Midbrain (tissue), 1 donor: ENCODE measurements at regions not wholly inside any gene's neighbourhood (a gene's known extent, or its start where the extent isn't known, plus 50 kb on each side); places are given as distances from the start of the nearest gene placed in this dataset.
A peak's percentile ranks its signal among the peaks of the same experiment; 100 is the strongest.
"Not testable (repeated sequence)": the region's sequence is repeated elsewhere in the genome, so short reads cannot be mapped to it uniquely, and the experiment has no call there.

ENCODE experiments used
- DNase-seq: peaks from one replicate; lab custom pipeline; 2025; lab: John Stamatoyannopoulos, UW

DNA sequence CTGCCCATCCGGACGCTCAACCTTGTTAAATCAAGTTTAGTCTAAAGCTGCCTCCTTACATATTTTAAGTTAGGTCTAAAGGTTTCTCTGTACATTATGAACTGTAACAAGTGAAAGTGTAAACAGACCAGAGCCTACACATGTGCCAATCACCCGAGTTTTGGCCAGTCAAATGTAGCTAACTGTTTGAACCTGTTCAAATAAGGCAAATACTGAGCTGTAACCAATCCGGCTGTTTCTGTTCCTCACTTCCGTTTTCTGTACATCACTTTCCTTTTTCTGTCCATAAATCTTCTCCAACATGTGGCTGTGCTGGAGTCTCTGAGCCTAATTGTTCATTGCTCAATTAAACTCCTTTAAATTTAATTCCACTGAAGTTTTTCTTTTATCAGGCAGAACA, 113.3 kb upstream of the SHISA3 start:
- no peak for DNase-seq

DNA sequence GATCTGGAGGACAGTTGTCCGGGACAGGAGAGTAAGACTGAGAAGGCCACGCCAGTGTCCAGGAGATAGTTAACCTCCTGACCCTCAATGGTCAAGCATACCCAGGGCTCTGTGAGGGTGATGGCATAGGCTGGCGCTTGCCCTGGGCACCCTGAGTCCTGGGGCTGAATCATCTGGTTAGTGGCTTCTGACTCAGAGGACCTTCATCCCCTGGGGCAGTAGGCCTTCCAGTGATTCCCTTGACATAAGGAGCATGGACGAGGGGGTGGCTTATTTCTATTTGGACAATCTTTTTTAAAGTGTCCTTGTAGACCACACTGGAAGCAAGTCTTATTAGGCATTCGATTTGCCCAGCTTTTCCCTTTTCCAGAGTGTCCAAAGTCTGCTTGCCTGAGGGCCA, 108.4 kb upstream of the SHISA3 start:
- not testable (repeated sequence) for DNase-seq

DNA sequence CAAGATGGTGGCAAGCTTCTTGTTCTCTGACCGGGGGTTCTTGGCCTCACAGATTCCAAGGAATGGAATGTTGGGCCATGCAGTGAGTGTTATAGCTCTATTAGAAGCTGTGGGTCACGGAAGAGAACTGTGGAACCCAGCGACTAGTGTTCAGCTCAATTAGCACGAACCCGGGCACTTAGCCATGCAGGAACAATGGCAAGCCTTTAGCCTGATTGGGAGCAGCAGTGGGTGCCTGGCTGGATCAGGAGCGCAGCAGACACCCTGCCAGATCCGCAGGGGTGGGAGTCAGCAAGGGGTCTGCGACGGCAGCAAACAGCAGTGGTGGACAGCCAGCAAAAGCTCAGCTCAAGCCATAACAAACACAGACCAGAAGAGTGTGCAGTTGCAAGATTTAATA, 105.1 kb upstream of the SHISA3 start:
- DNase-seq, result peak; percentile 4

DNA sequence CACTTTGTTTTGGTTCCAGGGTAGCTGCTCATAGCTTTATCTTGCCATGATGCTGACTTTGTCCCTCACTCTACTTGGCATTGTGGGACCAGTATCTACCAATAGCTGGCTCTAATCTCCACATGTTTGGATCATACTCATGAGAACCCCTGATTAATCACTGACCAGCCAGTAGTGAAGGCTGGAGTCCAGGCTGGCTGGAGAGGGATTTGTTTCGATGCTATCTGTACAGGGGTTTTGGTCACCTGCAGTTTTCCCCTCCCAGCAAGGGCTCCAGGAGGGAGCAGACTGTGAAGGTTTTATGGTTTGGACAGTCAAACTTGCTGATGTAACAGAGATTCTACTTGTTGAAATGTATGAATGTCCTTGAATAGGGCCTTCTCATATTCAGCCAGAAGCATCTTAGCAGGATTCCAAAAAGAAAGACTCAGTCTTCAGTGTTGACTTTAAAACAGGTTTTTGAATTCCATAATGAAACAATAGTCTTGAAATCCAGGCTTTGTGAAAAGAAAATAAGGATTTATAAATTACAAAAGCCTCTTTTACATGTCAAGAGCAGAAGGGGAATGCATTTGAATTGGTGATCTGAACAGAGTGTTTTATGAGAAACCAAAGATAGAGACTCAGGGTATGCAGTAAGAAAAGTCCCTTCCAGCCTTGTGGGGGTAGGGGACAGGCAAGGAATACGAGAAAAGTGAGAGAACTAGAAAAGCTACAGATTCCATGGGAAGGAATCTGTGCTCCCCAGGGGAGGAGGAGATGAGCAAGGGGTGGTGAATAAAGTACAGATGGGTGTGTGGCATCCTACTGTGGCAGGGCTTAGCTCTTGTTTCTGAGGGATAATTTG, 103.1 kb upstream of the SHISA3 start:
- no peak for DNase-seq

DNA sequence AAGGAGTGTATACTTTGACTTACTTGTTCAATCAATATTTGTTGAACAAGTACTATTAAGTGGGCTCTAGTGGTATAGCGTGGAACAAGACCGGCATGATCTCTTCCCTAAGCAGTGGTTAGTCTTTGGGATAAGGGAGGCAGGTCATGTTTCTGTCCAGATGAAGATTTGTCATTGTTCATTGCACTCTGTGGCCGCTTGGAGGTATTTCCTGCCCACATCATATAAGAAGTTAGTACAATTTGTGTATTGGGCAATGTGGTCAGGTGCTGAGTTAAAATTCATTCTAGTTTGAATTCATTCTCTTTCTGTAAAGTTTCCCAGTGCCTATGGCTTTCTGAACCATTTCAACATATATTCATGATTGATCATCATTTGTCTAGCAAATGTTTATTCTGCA, 101.1 kb upstream of the SHISA3 start:
- no peak for DNase-seq

DNA sequence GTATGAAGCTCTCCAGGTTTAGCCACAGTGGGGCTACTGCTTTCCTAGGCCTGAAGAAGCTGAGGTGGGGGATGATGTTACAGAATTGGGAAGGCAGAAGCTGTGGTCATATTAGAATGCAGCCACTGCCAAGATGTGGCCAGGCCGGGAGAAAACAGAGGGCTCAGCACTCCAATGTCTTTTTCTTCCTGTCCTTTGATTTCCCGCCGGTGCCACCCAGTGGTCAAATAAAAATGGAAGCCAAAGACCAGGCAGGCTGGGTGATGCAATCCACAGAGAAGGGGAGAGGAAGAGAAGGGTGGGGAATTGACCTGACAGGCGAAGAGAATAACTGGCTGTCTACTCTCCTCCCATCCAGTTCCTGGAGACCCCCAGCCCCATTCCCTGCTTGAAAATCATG, 94.9 kb upstream of the SHISA3 start:
- peak; percentile 52 for DNase-seq

DNA sequence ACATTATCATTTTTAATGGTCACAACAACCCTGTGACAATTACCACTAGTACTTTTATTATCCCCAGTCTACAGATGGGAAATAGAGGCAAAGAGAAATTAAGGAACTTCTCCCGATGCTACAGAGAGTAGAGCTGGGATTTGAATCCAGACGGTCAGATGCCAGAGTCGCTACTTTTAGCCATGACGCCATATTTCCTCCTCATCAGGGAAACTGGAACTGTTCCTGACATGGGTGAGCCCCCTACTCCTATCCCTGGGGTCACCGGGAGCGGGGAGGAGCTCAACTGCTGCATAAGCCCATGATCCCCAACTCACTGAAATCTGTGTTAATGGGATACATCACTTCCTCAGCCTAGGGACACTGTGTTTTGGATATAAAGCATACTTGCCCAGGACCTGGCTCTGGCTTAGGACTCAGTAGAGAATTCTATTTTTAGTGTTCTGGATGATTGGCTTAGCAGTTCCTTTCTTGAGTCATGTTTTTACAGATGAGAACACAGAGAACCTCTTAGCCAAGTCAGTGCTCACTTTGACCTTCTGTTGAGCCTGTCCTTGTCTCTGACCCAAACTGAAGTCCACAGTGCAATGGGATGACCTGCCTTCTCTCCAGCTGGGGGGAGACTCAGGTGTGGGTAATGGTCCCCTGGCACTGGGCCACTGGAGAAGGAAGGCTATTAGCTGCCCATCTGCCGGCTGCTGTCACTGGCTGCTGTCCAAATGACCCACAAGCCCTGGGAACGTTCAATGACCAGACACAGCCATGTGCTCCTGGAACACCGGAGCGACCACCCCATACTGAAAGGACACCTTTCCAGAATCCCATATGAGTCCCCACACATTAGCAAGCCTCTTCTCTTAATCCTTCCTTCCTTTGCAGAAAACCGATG, 90.8 kb upstream of the SHISA3 start:
- DNase-seq, result no peak

DNA sequence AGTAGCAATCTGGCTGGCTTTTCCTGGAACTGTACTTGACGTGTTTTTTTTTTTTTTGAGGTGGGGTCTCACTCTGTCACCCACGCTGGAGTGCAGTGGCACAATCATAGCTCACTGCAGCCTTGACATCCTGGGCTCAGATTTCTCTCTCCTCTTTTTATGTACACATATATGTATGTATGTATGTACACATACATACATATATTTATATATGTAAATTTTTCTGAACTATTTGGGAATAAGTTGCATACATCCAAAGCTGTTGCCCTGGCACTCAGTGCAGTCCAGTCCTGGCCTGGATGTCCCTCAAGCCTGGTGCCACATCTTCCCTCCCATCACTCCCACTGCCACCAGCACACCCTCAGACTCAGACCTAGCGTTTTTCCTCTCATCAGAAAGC, 89.0 kb upstream of the SHISA3 start:
- DNase-seq, result no peak

DNA sequence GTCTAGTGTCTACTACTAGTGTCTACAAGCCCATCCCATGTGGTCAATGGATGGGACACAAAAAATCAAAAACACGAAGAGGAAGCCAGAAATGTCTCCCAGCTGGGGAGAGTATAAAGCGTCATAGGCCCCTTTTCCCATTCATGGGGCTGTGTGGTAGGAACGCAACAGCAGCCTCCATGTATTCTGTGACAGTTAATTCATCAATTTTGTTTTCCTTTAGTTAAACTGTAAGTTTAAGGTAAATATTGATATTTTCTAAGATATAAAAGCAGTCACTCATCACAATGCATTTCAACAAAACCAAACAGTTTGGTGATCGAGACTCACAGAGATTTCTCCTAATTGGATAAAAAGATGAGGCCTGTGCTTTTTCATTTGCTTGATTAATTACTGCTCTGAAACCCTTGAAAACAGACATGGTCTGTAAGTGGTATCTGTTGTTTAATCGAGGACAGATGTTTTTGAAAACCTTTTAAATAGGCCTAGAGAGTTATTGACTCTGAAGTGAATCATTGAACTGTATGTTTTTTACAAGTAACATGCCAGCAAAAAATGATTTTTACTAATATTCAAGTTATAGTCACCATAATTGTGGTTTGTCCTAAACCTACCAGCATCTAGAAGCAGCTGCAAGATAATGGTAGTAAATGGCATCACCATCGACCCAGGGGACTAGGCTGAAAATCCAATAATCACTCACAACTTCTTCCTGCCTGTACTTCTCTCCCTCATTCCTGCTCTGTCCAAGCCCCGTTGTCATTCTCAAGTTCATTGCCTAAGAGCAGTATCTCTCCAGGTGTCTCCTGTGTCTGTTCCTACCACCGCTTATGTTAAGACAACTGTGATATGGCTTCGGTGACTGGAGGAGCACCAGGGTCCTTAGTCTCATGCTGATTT, 87.7 kb upstream of the SHISA3 start:
- DNase-seq, result no peak

DNA sequence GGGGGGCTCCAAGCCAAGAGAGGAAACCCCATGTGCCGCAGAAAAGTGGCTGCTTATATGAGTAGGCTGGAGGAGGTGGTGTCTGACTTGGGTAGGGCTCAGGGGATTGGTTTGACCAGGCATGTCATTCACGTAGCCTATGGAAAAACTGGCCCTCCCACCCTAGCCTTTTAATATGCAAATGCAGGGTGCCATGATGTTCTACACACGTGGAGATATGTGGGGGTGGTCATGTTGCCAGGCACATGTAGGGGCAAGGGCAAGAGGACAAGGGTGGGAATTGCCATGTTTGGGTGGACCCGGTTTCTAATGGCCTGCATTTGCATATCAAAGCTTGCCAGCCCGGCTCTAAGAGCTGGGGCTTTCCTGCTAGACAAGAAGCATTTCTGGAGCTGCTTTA, 86.9 kb upstream of the SHISA3 start:
- DNase-seq, result no peak

DNA sequence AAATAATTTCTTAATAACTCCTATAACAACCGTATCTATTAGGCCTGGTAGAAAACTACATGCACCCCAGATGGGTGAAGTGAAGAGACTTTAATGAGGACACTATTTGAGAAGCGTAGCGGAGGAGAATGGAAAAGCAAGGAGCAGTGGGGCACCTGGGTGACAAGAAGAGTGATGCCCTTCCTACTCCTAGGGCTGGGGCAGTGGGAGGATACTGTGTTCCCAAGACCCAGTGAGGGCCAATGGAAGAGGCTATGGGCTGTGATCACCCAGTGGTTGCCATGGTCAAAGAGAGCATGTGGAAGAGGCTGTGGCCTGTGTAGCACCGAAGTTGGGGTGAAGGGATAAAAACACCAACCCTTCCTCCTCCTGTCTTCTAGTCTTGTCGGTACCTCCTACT, 86.5 kb upstream of the SHISA3 start:
- DNase-seq, result no peak

DNA sequence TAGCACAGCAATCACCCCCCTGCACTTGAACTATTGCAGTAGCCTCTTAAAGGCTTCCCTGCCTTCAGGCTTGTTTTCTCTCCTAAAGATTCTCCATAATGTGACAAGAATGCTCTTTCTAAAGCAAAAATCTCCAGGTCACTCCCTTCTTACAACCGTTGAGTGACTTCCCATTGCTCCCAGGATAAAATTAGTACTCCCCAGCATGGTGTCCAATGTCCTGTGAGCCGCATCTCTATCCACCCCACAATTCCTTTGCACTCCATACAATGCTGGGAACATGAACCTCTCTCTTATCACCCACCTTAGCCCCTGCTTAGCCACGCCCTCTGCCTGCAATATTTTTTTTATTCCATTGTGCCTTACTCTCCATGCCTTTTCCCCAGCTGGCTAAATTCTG, 85.7 kb upstream of the SHISA3 start:
- DNase-seq, result no peak

DNA sequence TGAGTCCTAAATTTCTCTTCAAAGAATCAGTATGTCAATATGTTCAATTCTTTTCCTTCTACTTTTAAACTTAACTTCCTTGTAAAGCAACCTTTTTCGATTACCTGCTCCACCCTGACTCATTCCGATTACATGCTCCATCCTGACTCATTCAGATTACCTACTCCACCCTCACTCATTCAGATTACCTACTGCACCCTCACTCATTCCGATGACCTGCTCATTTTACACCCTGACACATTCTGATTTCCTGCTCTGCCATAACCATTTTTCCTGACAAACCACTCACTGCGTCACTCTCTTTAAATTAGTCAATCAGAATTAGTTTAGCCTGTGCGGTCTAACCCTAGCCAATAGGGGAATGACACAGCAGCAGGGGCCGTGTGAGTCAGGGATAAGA, 83.9 kb upstream of the SHISA3 start:
- DNase-seq, result not testable (repeated sequence)

DNA sequence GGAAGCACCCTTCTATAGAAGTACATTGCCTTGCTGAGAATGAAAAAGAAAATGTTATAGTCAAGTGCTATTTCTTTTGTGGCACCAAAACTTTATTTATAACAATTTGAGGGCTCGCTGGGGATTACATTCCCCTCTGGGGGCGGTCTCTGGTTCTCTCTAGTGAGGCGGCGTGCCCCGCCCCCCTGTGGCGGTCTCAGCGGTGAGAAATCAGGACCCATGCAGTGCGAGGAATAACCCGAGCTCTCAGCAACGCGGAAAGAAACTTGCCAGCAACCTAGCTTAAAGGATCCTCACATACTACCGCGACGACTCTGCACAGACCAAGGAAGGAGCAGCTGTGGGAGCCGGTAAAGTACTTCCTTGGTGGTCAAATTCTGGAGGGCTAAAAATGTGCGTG, 83.4 kb upstream of the SHISA3 start:
- DNase-seq, result no peak

DNA sequence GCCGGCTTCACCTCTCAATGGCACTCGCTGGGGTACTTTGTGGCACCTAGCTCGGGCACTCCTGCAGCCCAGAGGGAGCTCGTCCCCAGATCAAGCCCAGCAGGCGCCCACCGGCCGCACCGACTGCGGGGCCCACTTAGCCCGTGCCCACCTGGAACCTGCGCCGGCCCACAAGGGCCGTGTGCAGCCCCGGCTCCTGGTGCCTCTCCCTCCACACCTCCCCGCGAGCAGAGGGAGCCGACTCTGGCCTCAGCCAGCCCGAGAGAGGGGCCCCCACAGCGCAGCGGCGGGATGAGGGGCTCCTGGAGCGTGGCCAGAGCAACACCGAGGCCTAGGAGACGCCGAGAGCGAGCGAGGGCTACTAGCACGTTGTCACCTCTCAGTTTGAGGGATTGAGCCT, 82.1 kb upstream of the SHISA3 start:
- no peak for DNase-seq

DNA sequence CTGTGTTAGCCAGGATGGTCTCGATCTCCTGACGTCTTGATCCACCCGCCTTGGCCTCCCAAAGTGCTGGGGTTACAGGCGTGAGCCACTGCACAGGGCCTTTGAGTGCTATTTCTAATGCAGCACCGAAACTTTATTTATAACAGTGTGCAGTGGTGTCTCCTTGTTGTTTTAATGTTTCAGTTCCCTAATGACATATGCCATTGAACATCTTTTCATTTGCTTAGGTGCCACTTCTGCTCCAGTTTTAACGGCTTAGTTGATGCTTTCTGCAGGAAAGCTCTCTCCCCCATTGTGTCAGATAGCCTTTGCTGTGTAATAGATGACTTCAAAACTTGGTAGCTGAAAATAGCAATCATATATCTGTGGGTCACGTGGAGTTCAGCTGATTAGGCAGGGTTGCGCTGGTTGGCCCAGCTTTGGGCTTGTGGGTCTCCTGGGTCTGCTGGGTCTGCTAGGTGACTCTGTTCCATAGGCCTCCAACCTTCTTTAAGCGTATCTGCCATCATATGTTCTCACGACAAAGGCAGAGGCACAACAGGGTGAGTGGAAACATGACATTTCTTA, 76.4 kb upstream of the SHISA3 start:
- DNase-seq, result no peak

DNA sequence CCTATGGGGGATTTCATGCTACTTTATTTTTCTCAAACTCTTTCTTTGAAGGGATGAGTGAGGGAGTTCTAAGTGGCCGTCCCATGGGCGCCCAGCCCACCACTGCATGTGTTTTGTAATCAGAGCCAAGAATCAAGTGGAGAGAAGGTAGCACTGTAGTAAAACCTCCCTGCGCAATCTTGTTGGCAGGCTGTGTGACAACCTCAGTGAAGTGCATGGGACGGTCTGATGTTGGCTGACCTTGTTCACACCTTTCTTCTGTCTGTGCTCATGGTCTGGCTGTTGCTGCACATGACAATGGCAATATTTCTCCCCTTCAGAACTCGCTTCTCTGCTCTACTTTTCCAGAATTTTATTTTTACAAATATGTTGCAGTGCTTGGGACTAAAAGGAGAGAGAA, 71.2 kb upstream of the SHISA3 start:
- DNase-seq, result no peak

DNA sequence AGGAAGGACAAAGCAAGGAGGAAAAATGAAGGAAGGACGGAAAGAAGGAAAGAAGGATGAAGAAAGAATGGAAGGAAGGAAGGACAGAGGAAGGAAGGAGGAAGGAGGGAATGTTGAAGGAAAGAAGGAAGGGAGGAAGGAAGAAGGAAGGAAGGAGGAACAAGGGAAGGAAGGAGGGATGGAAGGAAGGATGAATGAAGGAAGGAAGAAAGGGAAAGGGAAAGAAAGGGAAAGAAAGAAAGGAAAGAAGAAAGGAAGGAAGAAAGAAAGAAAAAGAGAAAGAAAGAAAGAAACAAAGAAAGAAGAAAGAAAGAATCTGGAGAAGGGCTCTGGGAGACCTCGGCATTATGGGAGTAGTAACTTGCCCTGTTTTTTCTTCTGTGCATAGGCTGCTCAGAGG, 70.8 kb upstream of the SHISA3 start:
- DNase-seq, result no peak

DNA sequence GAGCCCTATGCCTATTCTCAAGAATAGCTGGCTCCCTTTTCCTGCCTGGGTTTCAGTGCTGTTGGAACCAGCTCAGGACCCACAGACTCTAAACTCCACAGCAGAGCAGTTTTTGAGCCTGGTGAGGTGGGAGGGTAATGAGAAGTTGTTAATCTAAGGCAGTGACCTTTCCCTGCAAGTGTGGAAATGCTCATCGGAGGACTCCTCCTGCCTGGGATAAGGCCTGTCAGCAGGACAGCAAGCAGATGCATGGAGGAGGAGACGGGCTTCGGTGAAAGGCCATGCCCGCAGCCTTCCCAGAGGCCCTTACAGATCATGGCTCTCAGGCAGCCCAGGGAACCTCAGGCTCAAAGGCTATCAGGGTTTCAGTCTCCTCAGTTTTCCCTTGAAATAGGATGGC, 70.0 kb upstream of the SHISA3 start:
- DNase-seq, result no peak

DNA sequence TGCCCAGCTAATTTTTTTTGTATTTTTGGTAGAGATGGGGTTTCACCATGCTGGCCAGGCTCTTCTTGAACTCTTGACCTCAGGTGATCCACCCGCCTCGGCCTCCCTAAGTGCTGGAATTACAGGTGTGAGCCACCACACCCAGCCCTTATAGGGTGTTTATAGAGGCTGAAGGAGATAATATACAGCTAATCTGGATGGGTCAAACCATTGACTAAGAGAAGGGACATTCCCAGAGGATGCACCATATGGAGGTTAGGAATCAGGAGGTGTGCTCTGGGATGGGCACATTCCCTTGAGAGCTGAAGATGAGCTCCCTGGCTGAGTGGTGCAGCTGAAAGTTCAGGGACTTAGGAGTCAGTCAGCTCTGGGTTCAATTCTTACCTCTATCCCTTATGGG, 68.3 kb upstream of the SHISA3 start:
- DNase-seq, result no peak

DNA sequence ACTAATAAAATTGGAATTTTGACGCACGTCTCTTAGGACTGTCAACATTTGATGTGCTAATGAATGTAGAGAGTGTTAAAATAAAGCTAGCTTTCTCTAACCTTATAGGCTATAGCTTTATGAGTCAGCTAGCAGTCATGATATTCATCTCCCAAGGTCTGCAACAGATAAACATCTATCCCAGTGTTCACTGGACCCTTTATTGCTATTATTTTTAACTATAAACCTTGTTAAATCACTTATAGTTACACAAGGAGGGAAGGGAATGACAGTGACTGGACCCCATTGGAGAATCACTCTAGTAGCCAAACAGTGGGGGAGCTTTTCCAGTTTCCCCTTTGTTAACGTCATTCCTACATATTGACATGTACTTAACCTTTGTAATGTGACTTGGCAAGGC, 67.9 kb upstream of the SHISA3 start:
- DNase-seq, result no peak

DNA sequence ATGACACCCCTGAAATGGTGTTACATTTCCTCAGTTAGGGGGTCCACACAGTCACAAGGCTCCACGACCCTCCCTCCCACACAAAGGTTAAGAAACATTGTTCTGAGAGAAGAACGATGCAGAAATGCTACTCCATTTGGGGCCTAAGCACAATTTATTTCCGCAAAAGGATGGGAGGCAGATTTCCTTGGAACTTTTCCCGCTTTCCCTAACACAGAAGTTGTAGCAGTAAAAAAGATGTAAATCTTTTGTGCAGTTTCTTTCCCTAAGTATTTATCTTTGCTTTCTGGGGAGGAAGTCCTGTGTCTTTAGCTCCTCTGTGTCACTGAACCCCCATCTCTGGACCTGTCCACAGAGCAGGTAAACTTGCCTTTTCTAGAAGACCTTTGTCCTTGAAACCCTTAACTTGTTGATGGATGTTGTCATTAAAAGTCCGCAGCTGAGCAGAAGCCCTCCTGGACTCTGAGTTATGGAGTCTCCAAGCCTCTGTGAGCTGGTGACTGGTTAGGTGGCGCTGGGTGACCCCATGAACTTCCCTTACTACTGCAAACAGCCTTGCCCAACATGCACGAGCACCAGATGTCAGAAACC, 67.2 kb upstream of the SHISA3 start:
- no peak for DNase-seq
